ENCODE measurements at regions not wholly inside any gene's neighbourhood (a gene's known extent, or its start where the extent isn't known, plus 50 kb on each side); places are given as distances from the start of the nearest gene placed in this dataset.

DNA sequence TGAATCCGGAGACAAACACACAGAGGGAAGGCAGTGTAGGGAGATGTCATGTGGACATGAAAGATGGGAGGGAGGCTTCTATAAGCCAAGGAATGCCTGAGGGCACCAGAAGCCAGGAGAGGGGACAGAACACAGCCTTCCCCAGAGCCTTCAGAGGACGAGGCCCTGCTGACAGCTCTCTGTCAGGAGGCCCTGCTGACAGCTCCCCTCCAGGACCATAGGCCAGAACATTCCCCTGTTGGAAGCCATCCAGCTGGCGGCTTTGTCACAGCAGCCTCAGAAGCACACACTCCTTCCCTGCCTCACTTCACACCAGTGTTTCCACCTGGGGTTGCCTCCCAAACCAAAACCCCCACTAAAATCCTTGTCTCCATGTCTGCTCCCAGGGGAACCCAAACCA is 171.3 kb upstream of the ID2 start:
- TF ChIP-seq, protein P1, sequence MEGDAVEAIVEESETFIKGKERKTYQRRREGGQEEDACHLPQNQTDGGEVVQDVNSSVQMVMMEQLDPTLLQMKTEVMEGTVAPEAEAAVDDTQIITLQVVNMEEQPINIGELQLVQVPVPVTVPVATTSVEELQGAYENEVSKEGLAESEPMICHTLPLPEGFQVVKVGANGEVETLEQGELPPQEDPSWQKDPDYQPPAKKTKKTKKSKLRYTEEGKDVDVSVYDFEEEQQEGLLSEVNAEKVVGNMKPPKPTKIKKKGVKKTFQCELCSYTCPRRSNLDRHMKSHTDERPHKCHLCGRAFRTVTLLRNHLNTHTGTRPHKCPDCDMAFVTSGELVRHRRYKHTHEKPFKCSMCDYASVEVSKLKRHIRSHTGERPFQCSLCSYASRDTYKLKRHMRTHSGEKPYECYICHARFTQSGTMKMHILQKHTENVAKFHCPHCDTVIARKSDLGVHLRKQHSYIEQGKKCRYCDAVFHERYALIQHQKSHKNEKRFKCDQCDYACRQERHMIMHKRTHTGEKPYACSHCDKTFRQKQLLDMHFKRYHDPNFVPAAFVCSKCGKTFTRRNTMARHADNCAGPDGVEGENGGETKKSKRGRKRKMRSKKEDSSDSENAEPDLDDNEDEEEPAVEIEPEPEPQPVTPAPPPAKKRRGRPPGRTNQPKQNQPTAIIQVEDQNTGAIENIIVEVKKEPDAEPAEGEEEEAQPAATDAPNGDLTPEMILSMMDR (IDR thresholded peaks at IDR 0.05; ENCODE audit: poor library complexity, severe bottlenecking), result no peak
- no peak for TF ChIP-seq SMC3 (conservative IDR thresholded peaks at IDR 0.05; ENCODE audit: poor library complexity)

Data from neural cell (in vitro differentiated cells).